ENCODE measurements at regions not wholly inside any gene's neighbourhood (a gene's known extent, or its start where the extent isn't known, plus 50 kb on each side); places are given as distances from the start of the nearest gene placed in this dataset.

DNA sequence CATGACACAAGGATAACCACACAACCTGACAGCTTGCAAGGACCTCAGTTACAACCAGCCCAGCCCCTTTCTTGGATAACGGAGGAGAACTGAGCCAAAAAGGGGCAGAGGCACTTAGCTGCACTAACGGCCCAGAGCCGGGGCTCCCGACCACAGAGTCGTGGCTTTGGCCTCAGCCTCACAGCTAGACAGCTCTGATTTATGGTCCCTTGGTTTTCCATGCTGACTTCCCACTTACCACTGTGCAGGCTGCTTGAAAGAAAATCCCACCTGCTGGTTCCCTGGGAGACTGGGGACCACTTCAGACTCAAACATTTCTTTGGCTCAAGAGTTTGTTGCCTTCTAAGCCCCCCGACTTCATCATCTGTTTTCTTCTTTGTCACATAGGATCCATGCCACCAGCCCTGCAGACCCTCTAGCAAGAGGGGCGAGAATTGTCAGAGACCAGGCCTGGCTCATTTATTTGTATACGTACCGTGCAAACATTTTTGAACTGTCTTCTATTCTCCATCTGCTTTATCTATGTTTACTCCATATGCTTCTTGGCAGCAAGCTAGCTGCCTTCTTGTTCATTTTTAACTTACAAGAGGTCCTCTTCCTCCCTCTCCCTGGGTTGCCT, 352.6 kb upstream of the MYT1L start:
- peak overlapping the region in 1 of 10 donors; percentile 7 for H3K4me3 Mint-ChIP-seq
- H3K27ac Mint-ChIP-seq, result peak overlapping the region in 2 of 10 donors; percentile 28 to 40
- no peaks in the 10 kb centered on the region for H3K36me3 Mint-ChIP-seq
- H3K4me1 Mint-ChIP-seq, result peaks cover 33 to 67% (median 60%) of the 10 kb centered on the region in 4 donors
- POLR2A ChIA-PET, result interaction anchor here (0.5 kb wide), 1 partner anchor 926 kb away, joined by 4 read pairs; no protein-coding TSS in a partner anchor
- ATAC-seq (no peak), DNase-seq (no peak)
- no peaks in the 10 kb centered on the region for H3K9me3 Mint-ChIP-seq
- peaks cover 0 to 13% (median 0%) of the 10 kb centered on the region in 5 donors for H3K27me3 Mint-ChIP-seq

DNA sequence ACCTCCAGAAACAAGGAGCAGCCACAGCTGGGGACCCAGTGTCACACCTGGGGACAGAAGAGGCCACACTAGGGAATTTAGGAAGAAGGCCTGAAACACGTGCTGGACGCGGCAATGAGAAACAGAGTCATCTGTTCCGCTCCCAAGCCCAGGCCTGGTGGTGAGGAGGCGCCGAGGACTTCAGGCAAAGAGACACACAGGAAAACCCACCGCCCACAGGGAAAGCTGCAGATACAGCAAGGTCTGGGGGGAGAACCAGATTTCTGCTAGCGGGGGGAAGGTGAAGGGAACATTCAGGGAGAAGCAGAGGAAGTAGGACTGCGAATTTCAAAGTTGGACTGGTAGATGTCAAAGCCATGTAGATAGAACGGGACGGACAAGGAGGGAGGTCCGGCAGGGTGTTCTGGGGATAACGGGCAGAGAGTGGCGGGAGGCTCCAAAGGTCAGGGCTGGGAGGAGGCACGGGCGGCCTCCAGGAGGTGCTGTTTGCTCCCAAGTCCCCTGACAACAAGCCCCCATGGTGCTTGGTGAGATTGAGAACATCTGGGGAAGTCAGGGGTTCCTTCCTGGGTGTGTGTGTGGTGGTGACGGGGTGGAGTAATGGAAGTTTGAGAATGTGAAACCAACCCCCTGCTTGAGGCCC, 351.7 kb upstream of the MYT1L start:
- H3K9me3 Mint-ChIP-seq, result no peaks in the 10 kb centered on the region
- POLR2A ChIA-PET, result interaction anchor here (1.0 kb wide), 1 partner anchor 36 kb away, joined by 3 read pairs; no protein-coding TSS in a partner anchor
- H3K27me3 Mint-ChIP-seq, result peaks cover 0 to 13% (median 0%) of the 10 kb centered on the region in 5 donors
- H3K4me3 Mint-ChIP-seq, result peak overlapping the region in 1 of 10 donors; percentile 20
- H3K36me3 Mint-ChIP-seq, result no peaks in the 10 kb centered on the region
- ATAC-seq (no peak), DNase-seq (no peak)
- H3K4me1 Mint-ChIP-seq, result peaks cover 30 to 58% (median 52%) of the 10 kb centered on the region in 4 donors
- H3K27ac Mint-ChIP-seq, result peak overlapping the region in 5 of 10 donors; percentile 24 to 78 (median 41)

DNA sequence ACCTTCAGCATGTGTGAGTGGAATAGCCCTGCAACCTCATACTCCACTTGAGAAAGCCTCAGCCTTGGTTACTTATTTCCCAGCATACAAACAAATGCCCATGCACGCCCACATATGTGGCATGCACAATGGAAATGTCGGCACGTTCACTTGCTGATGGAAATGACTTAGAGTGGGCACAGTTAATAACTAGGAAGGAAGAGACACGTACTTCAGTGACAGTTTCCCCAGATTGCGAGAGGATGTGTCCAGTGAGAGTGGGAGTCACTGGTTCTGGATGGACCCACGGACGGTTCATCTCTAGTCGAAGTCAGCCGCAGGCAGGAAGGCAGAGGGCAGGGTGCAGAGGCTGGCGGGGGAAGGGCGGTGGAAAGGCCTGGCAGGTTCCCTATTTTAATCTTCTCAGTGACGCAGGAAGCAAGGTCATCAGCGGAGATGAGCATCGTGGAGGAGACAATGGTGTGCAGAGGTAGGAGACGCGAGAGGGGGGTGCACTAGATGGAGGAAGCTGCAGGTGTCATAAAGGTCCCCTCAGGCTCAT, 350.7 kb upstream of the MYT1L start:
- Mint-ChIP-seq H3K27ac (peak overlapping the region in 6 of 10 donors; percentile 41 to 80 (median 64)), H3K36me3 (no peaks in the 10 kb centered on the region), H3K4me3 (peak overlapping the region; percentile 19 to 69 (median 48)), H3K9me3 (no peaks in the 10 kb centered on the region), H3K4me1 (peaks cover 31 to 54% (median 47%) of the 10 kb centered on the region in 4 donors), H3K27me3 (peaks cover 0 to 13% (median 0%) of the 10 kb centered on the region in 5 donors)
- ATAC-seq (peak in 1 of 2 donors; percentile 65), DNase-seq (peak in 2 of 10 donors; percentile 8 to 28)
- POLR2A ChIA-PET, result no interaction called here

DNA sequence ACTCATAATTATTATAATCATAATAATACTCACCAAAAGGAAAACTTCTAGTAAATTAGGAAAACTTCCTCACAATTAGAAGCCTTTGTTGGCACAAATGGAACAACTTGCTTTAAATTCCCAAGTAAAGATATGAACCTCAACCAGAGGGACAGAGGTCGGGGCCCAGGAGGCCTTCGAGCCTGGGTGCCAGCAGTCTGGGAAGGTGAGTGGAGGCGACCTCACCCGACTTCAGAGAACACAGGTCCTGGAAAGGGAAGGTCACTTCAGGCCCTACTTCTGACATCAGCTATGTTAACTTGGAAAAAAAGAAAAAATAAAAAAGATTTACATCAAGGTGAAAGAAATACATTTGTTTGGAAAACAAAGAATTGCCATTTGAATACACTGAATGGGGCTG, 350.0 kb upstream of the MYT1L start:
- DNase-seq (no peak), ATAC-seq (no peak)
- Mint-ChIP-seq H3K36me3 (no peaks in the 10 kb centered on the region), H3K4me1 (peaks cover 27 to 47% (median 40%) of the 10 kb centered on the region in 4 donors), H3K27me3 (peaks cover 0 to 13% (median 0%) of the 10 kb centered on the region in 5 donors), H3K4me3 (no peak overlapping the region), H3K27ac (no peak overlapping the region), H3K9me3 (no peaks in the 10 kb centered on the region)
- POLR2A ChIA-PET, result no interaction called here

GRCh38 chr2:2674831-2675230, 343.8 kb upstream of the MYT1L start:
- H3K36me3 Mint-ChIP-seq, result no peaks in the 10 kb centered on the region
- no peak overlapping the region for H3K27ac Mint-ChIP-seq
- POLR2A ChIA-PET, result no interaction called here
- no peak overlapping the region for H3K4me3 Mint-ChIP-seq
- ATAC-seq (no peak), DNase-seq (no peak)
- no peaks in the 10 kb centered on the region for H3K9me3 Mint-ChIP-seq
- peaks cover 0 to 3% (median 0%) of the 10 kb centered on the region in 4 donors for H3K4me1 Mint-ChIP-seq
- no peaks in the 10 kb centered on the region for H3K27me3 Mint-ChIP-seq

DNA sequence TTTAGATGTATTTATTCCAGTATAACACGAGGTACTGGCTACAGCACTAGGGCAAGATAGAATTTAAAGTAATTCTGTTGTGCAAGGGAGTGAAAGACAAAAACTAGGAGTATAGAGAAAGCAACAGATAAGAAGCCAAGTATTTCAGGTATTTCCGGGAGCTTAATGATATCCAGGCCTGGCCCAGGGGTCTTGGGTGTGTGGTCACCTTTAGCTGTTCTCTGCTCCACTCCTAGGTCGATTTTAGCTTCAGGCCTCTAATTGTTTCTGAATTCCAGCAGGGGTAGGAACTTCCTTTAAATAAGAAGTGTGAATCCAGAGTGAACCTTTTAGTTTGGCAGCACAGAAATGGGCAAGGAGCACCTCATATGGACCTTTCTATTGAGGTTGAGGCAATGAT, 342.3 kb upstream of the MYT1L start:
- Mint-ChIP-seq H3K9me3 (no peaks in the 10 kb centered on the region), H3K27ac (no peak overlapping the region), H3K4me3 (no peak overlapping the region)

GRCh38 chr2:2672249-2672648, 341.2 kb upstream of the MYT1L start:
- H3K9me3 Mint-ChIP-seq, result no peaks in the 10 kb centered on the region
- ATAC-seq, result no peak

More for the DNA sequence above, 342.3 kb upstream of the MYT1L start:
- peaks cover 0 to 3% (median 0%) of the 10 kb centered on the region in 4 donors for H3K4me1 Mint-ChIP-seq
- H3K36me3 Mint-ChIP-seq, result no peaks in the 10 kb centered on the region
- POLR2A ChIA-PET, result no interaction called here
- DNase-seq (no peak), ATAC-seq (no peak)
- H3K27me3 Mint-ChIP-seq, result no peaks in the 10 kb centered on the region

GRCh38 chr2:2671826-2672225, 340.8 kb upstream of the MYT1L start:
- H3K4me3 Mint-ChIP-seq, result no peak overlapping the region
- POLR2A ChIA-PET, result no interaction called here
- no peaks in the 10 kb centered on the region for H3K36me3 Mint-ChIP-seq
- H3K9me3 Mint-ChIP-seq, result no peaks in the 10 kb centered on the region
- peaks cover 0 to 2% (median 0%) of the 10 kb centered on the region in 4 donors for H3K4me1 Mint-ChIP-seq
- DNase-seq (no peak), ATAC-seq (no peak)
- H3K27me3 Mint-ChIP-seq, result no peaks in the 10 kb centered on the region
- no peak overlapping the region for H3K27ac Mint-ChIP-seq

More at GRCh38 chr2:2672249-2672648, 341.2 kb upstream of the MYT1L start:
- Mint-ChIP-seq H3K36me3 (no peaks in the 10 kb centered on the region), H3K27me3 (no peaks in the 10 kb centered on the region), H3K4me1 (peaks cover 0 to 3% (median 0%) of the 10 kb centered on the region in 4 donors), H3K4me3 (no peak overlapping the region), H3K27ac (no peak overlapping the region)
- POLR2A ChIA-PET, result no interaction called here
- no peak for DNase-seq

- Mint-ChIP-seq H3K4me3 (no peak overlapping the region), H3K4me1 (peaks cover 0 to 5% (median 0%) of the 10 kb centered on the region in 4 donors), H3K27ac (no peak overlapping the region), H3K27me3 (peaks cover 0 to 2% (median 0%) of the 10 kb centered on the region in 5 donors), H3K36me3 (no peaks in the 10 kb centered on the region), H3K9me3 (no peaks in the 10 kb centered on the region)
- POLR2A ChIA-PET, result no interaction called here
- no peak for DNase-seq
- ATAC-seq, result no peak
Measured at GRCh38 chr2:2669316-2669715, 338.2 kb upstream of the MYT1L start.

DNA sequence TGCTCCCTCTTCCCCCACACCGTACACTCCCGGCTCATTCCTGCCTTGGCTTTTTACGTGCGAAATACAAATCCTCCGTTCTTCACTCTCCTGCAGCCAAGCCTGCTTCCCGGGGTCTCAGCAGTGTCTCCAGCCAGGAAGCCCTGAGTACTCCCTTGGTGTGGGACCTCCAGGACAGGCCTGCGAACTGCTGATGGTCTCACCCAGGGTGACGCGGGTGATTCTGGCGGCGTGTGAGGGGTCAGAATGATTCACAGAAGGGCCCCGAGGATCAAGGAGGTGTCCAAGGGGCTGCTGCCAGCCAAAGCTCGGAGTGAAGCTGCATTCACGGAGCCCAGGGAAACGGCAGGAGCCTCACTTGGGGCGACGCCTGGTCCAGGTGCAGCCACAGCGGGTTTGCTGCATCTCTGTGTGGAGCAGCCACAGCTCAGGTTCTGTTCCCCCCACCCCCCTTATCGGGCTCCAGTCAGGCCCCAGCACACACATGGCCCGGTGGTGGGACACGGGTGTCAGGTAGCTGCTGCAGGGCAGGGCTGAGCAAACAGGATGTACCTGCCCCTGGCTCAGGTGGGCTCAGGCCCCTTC, 337.7 kb upstream of the MYT1L start:
- no peak overlapping the region for H3K27ac Mint-ChIP-seq
- DNase-seq (no peak), ATAC-seq (no peak)
- peaks cover 0 to 5% (median 0%) of the 10 kb centered on the region in 4 donors for H3K4me1 Mint-ChIP-seq
- H3K4me3 Mint-ChIP-seq, result no peak overlapping the region
- POLR2A ChIA-PET, result no interaction called here
- H3K9me3 Mint-ChIP-seq, result no peaks in the 10 kb centered on the region
- H3K36me3 Mint-ChIP-seq, result no peaks in the 10 kb centered on the region
- peaks cover 0 to 6% (median 0%) of the 10 kb centered on the region in 5 donors for H3K27me3 Mint-ChIP-seq

DNA sequence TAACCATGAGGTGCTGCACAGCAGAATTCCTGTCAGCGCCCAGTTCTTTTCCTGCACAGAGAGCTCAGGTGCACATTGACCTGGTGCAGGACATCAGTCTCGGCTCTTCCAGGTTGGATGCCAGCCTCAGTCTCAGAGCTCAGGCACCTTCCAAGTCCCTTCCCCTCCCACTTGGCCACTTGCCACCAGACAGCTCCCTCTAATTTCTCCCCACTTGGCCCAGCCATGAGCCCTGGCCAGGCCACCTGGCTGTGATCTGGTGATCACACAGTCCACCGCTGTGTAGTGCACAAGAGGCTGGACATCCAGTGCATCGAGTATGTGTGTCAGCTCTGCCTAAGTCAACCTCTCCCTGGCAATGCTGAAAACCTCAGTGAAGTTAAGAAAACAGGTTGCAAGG, 336.6 kb upstream of the MYT1L start:
- Mint-ChIP-seq H3K27me3 (peaks cover 0 to 7% (median 0%) of the 10 kb centered on the region in 5 donors), H3K27ac (no peak overlapping the region), H3K4me3 (no peak overlapping the region), H3K36me3 (no peaks in the 10 kb centered on the region), H3K4me1 (peaks cover 0 to 7% (median 0%) of the 10 kb centered on the region in 4 donors), H3K9me3 (no peaks in the 10 kb centered on the region)
- POLR2A ChIA-PET, result no interaction called here
- ATAC-seq (no peak), DNase-seq (no peak)

DNA sequence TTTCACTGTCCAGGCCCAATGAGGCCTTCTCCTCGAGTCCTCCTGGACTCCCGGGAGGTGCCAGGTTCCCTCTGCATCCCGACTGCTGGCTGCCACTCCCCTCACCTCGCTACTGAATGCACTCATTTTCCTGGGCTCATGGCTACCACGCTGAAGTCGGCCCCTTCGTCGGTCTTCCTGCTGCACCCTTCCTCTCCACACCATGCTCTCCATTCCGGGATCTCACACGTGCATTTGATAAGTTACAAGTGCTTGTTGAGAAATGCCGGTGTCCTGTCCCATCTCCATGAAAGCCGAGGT, 334.7 kb upstream of the MYT1L start:
- ATAC-seq, result no peak
- peaks cover 0 to 2% (median 0%) of the 10 kb centered on the region in 9 donors for H3K9me3 Mint-ChIP-seq
- H3K27me3 Mint-ChIP-seq, result peaks cover 0 to 7% (median 0%) of the 10 kb centered on the region in 5 donors
- H3K36me3 Mint-ChIP-seq, result no peaks in the 10 kb centered on the region
- H3K4me1 Mint-ChIP-seq, result peaks cover 0 to 6% (median 0%) of the 10 kb centered on the region in 4 donors
- no peak overlapping the region for H3K4me3 Mint-ChIP-seq
- POLR2A ChIA-PET, result no interaction called here
- no peak for DNase-seq
- H3K27ac Mint-ChIP-seq, result peak overlapping the region in 1 of 10 donors; percentile 5

Measured in naive thymus-derived CD8-positive, alpha-beta T cell (primary cell).